GM18858 (cell line): ENCODE measurements at regions not wholly inside any gene's neighbourhood (a gene's known extent, or its start where the extent isn't known, plus 50 kb on each side); places are given as distances from the start of the nearest gene placed in this dataset.

Source experiments
- ATAC-seq: cut with Tn5 transposase; IDR thresholded peaks from one replicate; pipeline ENCODE4 v1.9.1; 2021; ENCODE audit not compliant: unreplicated experiment

- no peak for ATAC-seq
These were observed 177.3 kb upstream of the NUDT4 start for GRCh38 chr12:93200291-93200917.

- no peak for ATAC-seq
These were observed 175.7 kb upstream of the NUDT4 start for GRCh38 chr12:93201990-93202389.

GRCh38 chr12:93202688-93203087 is 175.0 kb upstream of the NUDT4 start:
- ATAC-seq = no peak

GRCh38 chr12:93203361-93203760 is 174.4 kb upstream of the NUDT4 start:
- ATAC-seq = no peak

GRCh38 chr12:93204896-93205295 is 172.8 kb upstream of the NUDT4 start:
- no peak for ATAC-seq

- ATAC-seq = no peak
These were observed 172.4 kb upstream of the NUDT4 start for GRCh38 chr12:93205361-93205760.

GRCh38 chr12:93208011-93208410 is 169.7 kb upstream of the NUDT4 start:
- no peak for ATAC-seq

GRCh38 chr12:93214523-93215289 is 163.0 kb upstream of the NUDT4 start:
- no peak for ATAC-seq

- ATAC-seq = no peak
These were observed 162.4 kb upstream of the NUDT4 start for GRCh38 chr12:93215290-93215678.

- ATAC-seq = no peak
These were observed 157.8 kb upstream of the NUDT4 start for GRCh38 chr12:93219947-93220346.

- no peak for ATAC-seq
These were observed 155.9 kb upstream of the NUDT4 start for GRCh38 chr12:93221841-93222240.

- ATAC-seq = no peak
These were observed 154.0 kb upstream of the NUDT4 start for GRCh38 chr12:93223440-93224426.

GRCh38 chr12:93225094-93225493 is 152.6 kb upstream of the NUDT4 start:
- ATAC-seq = no peak

- ATAC-seq = peak; percentile 42
These were observed 151.4 kb upstream of the NUDT4 start for GRCh38 chr12:93226361-93226760.

- no peak for ATAC-seq
These were observed 148.0 kb upstream of the NUDT4 start for GRCh38 chr12:93229494-93230325.

GRCh38 chr12:93230326-93230720 is 147.4 kb upstream of the NUDT4 start:
- ATAC-seq = no peak

- no peak for ATAC-seq
These were observed 145.8 kb upstream of the NUDT4 start for GRCh38 chr12:93231938-93232337.

- ATAC-seq = no peak
These were observed 143.1 kb upstream of the NUDT4 start for GRCh38 chr12:93234641-93235040.

- ATAC-seq = no peak
These were observed 141.8 kb upstream of the NUDT4 start for GRCh38 chr12:93235881-93236280.

GRCh38 chr12:93237235-93237915 is 140.3 kb upstream of the NUDT4 start:
- no peak for ATAC-seq
